HCT116 (cell line): ENCODE measurements at regions not wholly inside any gene's neighbourhood (a gene's known extent, or its start where the extent isn't known, plus 50 kb on each side); places are given as distances from the start of the nearest gene placed in this dataset.

Source experiments
- ATAC-seq: fragments of 200-7000 bp; cut with Tn5 transposase; 2 replicates; pipeline ENCODE4 v1.9.1; 2020; ENCODE audit warnings: mild to moderate bottlenecking, moderate library complexity
- BruUV-seq: library from RNA; stranded (reverse); fragments of 400-500 nt; replicated peaks from 2 replicates; lab custom pipeline; 2021; lab: Mats Ljungman, UMichigan
- CTCF ChIA-PET: fragments of 300-600 bp; sonication (Branson Sonifier 250); formaldehyde crosslinking; loops from one replicate; lab custom pipeline; 2021; ENCODE audit warnings: antibody characterized with exemption; lab: Charles Lee
- POLR2A ChIA-PET: fragments of 300-600, 350-600 bp; sonication (Branson Sonifier 250); formaldehyde crosslinking; loops from one replicate; lab custom pipeline; 2021; ENCODE audit warnings: antibody characterized with exemption; lab: Charles Lee
- RAD21 ChIA-PET, 2 experiments: fragments of 300-600 bp; sonication (Branson Sonifier 250); formaldehyde crosslinking; loops; one replicate each; lab custom pipeline; 2023; ENCODE audit warnings: low total read pairs in 2 of 2; ENCODE audit not compliant: uncharacterized antibody in 2 of 2, unreplicated experiment in 2 of 2, low non-redundant PET in 1 of 2; lab: Charles Lee
- DNase-seq: peaks from one replicate; pipeline ENCODE4 v3.0.0-alpha.2; 2010; ENCODE audit warnings: low read depth, low spot score
- H2AFZ ChIP-seq: fragments of 200-600 bp; shearing (Covaris generic), sonication (generic); 2 replicates; pipeline ENCODE4 v1.6.1; 2017; ENCODE audit warnings: low read depth, mixed run types, mixed read lengths, antibody characterized with exemption, low read length; ENCODE audit not compliant: poor library complexity, severe bottlenecking
- H3K27ac ChIP-seq: 2 replicates; pipeline ENCODE4 v1.5.1; 2012; ENCODE audit warnings: low read depth, low read length
- H3K27me3 ChIP-seq: fragments of 200-600 bp; sonication (generic); 2 replicates; pipeline ENCODE4 v1.6.1; 2016; ENCODE audit warnings: mixed run types, low read length, mixed read lengths; ENCODE audit not compliant: insufficient read depth
- H3K36me3 ChIP-seq, 2 experiments: fragments of 200-500 bp in 1 of 2; fragments of 200-600 bp in 1 of 2; sonication (Bioruptor generic) in 1 of 2; sonication (generic) in 1 of 2; 2 replicates each; pipeline versions ENCODE4 v1.5.1 to v1.6.1; 2014 to 2016; ENCODE audit warnings: low read length in 2 of 2, inconsistent platforms in 1 of 2, mixed read lengths in 1 of 2, mixed run types in 1 of 2; ENCODE audit not compliant: insufficient read depth in 2 of 2, control insufficient read depth in 1 of 2
- H3K4me1 ChIP-seq, 2 experiments: fragments of 200-600 bp in 1 of 2; sonication (generic) in 1 of 2; 2 replicates each; pipeline versions ENCODE4 v1.5.1 to v1.6.1; 2012 to 2017; ENCODE audit warnings: low read length in 2 of 2, inconsistent platforms in 1 of 2, mild to moderate bottlenecking in 1 of 2, mixed read lengths in 1 of 2, mixed run types in 1 of 2, moderate library complexity in 1 of 2; ENCODE audit not compliant: insufficient read depth in 2 of 2, control insufficient read depth in 1 of 2
- H3K4me2 ChIP-seq: fragments of 200-600 bp; sonication (generic); 2 replicates; pipeline ENCODE4 v1.6.1; 2017; ENCODE audit warnings: mixed run types, low read length, mixed read lengths
- H3K4me3 ChIP-seq, 2 experiments: fragments of 200-600 bp in 1 of 2; sonication (generic) in 1 of 2; replicated peaks in 1 of 2; 2 replicates each; pipeline ENCODE4 v1.5.1; 2011 to 2016; ENCODE audit warnings: low read length in 2 of 2, control low read depth in 1 of 2, low read depth in 1 of 2, mild to moderate bottlenecking in 1 of 2, mixed read lengths in 1 of 2, mixed run types in 1 of 2
- H3K79me2 ChIP-seq: fragments of 200-600 bp; sonication (generic); 2 replicates; pipeline ENCODE4 v1.6.1; 2017; ENCODE audit warnings: mild to moderate bottlenecking, mixed run types, low read length, moderate library complexity, mixed read lengths; ENCODE audit not compliant: insufficient read depth
- H3K9ac ChIP-seq: fragments of 200-600 bp; sonication (generic); 2 replicates; pipeline ENCODE4 v1.6.1; 2016; ENCODE audit warnings: low read length, mixed read lengths
- H3K9me2 ChIP-seq: fragments of 200-600 bp; sonication (generic), shearing (Covaris generic); 2 replicates; pipeline ENCODE4 v1.6.1; 2017; ENCODE audit warnings: mixed run types, mild to moderate bottlenecking, moderate library complexity; ENCODE audit not compliant: insufficient read depth
- H3K9me3 ChIP-seq, 2 experiments: fragments of 200-500 bp in 1 of 2; fragments of 200-600 bp in 1 of 2; sonication (Bioruptor generic) in 1 of 2; sonication (generic) in 1 of 2; 2 replicates each; pipeline ENCODE4 v1.6.1; 2014 to 2017; ENCODE audit warnings: low read length in 2 of 2, mixed read lengths in 2 of 2, inconsistent platforms in 1 of 2, low read depth in 1 of 2, mild to moderate bottlenecking in 1 of 2, mixed run types in 1 of 2, moderate library complexity in 1 of 2; ENCODE audit not compliant: control insufficient read depth in 1 of 2, insufficient read depth in 1 of 2
- H4K20me1 ChIP-seq: fragments of 200-600 bp; sonication (generic), shearing (Covaris generic); 2 replicates; pipeline ENCODE4 v1.6.1; 2017; ENCODE audit warnings: mixed run types, mild to moderate bottlenecking, moderate library complexity; ENCODE audit not compliant: insufficient read depth
- CBX3 ChIP-seq: IDR thresholded peaks from 2 replicates; pipeline ENCODE4 v1.6.1; 2012; ENCODE audit warnings: low read depth
- EGR1 ChIP-seq: IDR thresholded peaks from 2 replicates; pipeline ENCODE4 v1.6.1; 2012; ENCODE audit warnings: low read depth
- EZH2phosphoT487 ChIP-seq: fragments of 200-600 bp; IDR thresholded peaks from 2 replicates; pipeline ENCODE4 v1.6.1; 2018; ENCODE audit warnings: antibody characterized with exemption, borderline replicate concordance
- FOSL1 ChIP-seq: IDR thresholded peaks from 2 replicates; pipeline ENCODE4 v1.6.1; 2012; ENCODE audit warnings: low read depth
- JUND ChIP-seq: IDR thresholded peaks from 2 replicates; pipeline ENCODE4 v1.6.1; 2012
- POLR2A ChIP-seq: IDR thresholded peaks from 2 replicates; pipeline ENCODE4 v1.7.0; 2011; ENCODE audit warnings: borderline replicate concordance; ENCODE audit not compliant: insufficient read depth, insufficient read length; ENCODE audit errors: extremely low read depth
- RAD21 ChIP-seq: IDR thresholded peaks from 2 replicates; pipeline ENCODE4 v1.6.1; 2012; ENCODE audit warnings: low read depth, mild to moderate bottlenecking
- SIN3A ChIP-seq: IDR thresholded peaks from 2 replicates; pipeline ENCODE4 v1.6.1; 2012; ENCODE audit warnings: low read depth
- SRF ChIP-seq: IDR thresholded peaks from 2 replicates; pipeline ENCODE4 v1.6.1; 2012; ENCODE audit warnings: low read depth
- TCF7L2 ChIP-seq: IDR thresholded peaks from 2 replicates; pipeline ENCODE4 v1.7.0; 2011; ENCODE audit warnings: borderline replicate concordance, inconsistent platforms; ENCODE audit not compliant: insufficient read depth, insufficient read length; ENCODE audit errors: extremely low read depth
- ZFX ChIP-seq: fragments of 450-650 bp; IDR thresholded peaks from 2 replicates; pipeline ENCODE4 v1.6.1; 2017
- intact Hi-C: fragments of 100-400 bp; cut with micrococcal nuclease; formaldehyde crosslinking; loops from 2 replicates; pipeline ENCODE4 v1.10.0; 2022
- TF ChIP-seq, protein P1 (sequence below): IDR thresholded peaks from 2 replicates; pipeline ENCODE4 v1.6.1; 2011; ENCODE audit warnings: mild to moderate bottlenecking, low read length, moderate library complexity; ENCODE audit not compliant: insufficient replicate concordance; ENCODE audit errors: extremely low read depth
- TF ChIP-seq, protein P2 (sequence below), 3 experiments: fragments of 200-600 bp in 1 of 3; sonication (generic) in 1 of 3; IDR thresholded peaks in 2 of 3; conservative IDR thresholded peaks in 1 of 3; 2 replicates each; pipeline ENCODE4 v1.5.1; 2012 to 2017; ENCODE audit warnings: low read depth in 2 of 3, low read length in 2 of 3, antibody characterized with exemption in 1 of 3, borderline replicate concordance in 1 of 3, control low read depth in 1 of 3, mild to moderate bottlenecking in 1 of 3, mixed read lengths in 1 of 3, mixed run types in 1 of 3, moderate library complexity in 1 of 3; ENCODE audit not compliant: insufficient read depth in 1 of 3
- TF ChIP-seq, protein P3 (sequence below): IDR thresholded peaks from 2 replicates; pipeline ENCODE4 v1.6.1; 2012

DNA sequence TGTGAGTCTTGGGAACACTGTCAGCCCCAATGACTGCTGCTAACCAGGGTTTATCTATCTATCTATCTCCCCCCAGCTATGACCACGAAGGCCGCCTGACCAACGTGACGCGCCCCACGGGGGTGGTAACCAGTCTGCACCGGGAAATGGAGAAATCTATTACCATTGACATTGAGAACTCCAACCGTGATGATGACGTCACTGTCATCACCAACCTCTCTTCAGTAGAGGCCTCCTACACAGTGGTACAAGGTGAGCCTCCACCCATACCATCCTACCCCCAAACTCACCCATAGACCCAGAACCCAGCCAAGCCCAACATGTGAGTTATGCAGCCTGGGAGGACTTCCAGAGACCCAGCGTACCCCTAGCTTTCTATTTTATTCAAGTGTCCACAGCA, 65.4 kb upstream of the WWC1 start:
- TF ChIP-seq SRF (no peak), EGR1 (no peak), POLR2A (no peak), CBX3 (no peak), TCF7L2 (no peak), ZFX (no peak), RAD21 (no peak), FOSL1 (no peak), SIN3A (no peak), EZH2phosphoT487 (no peak), JUND (no peak)
- TF ChIP-seq, protein P1, sequence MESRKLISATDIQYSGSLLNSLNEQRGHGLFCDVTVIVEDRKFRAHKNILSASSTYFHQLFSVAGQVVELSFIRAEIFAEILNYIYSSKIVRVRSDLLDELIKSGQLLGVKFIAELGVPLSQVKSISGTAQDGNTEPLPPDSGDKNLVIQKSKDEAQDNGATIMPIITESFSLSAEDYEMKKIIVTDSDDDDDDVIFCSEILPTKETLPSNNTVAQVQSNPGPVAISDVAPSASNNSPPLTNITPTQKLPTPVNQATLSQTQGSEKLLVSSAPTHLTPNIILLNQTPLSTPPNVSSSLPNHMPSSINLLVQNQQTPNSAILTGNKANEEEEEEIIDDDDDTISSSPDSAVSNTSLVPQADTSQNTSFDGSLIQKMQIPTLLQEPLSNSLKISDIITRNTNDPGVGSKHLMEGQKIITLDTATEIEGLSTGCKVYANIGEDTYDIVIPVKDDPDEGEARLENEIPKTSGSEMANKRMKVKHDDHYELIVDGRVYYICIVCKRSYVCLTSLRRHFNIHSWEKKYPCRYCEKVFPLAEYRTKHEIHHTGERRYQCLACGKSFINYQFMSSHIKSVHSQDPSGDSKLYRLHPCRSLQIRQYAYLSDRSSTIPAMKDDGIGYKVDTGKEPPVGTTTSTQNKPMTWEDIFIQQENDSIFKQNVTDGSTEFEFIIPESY = no peak
- TF ChIP-seq, protein P2, sequence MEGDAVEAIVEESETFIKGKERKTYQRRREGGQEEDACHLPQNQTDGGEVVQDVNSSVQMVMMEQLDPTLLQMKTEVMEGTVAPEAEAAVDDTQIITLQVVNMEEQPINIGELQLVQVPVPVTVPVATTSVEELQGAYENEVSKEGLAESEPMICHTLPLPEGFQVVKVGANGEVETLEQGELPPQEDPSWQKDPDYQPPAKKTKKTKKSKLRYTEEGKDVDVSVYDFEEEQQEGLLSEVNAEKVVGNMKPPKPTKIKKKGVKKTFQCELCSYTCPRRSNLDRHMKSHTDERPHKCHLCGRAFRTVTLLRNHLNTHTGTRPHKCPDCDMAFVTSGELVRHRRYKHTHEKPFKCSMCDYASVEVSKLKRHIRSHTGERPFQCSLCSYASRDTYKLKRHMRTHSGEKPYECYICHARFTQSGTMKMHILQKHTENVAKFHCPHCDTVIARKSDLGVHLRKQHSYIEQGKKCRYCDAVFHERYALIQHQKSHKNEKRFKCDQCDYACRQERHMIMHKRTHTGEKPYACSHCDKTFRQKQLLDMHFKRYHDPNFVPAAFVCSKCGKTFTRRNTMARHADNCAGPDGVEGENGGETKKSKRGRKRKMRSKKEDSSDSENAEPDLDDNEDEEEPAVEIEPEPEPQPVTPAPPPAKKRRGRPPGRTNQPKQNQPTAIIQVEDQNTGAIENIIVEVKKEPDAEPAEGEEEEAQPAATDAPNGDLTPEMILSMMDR (IDR thresholded peaks at IDR 0.05 in 2 of 3, conservative IDR thresholded peaks at IDR 0.05 in 1 of 3; ENCODE audit: borderline replicate concordance in 1 of 3, insufficient read depth in 1 of 3, low read depth in 2 of 3, low read length in 2 of 3) = no peak
- TF ChIP-seq, protein P3, sequence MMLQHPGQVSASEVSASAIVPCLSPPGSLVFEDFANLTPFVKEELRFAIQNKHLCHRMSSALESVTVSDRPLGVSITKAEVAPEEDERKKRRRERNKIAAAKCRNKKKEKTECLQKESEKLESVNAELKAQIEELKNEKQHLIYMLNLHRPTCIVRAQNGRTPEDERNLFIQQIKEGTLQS = no peak
- ChIA-PET CTCF (no interaction called here), RAD21 (no interaction called here), POLR2A (no interaction called here)
- Histone ChIP-seq H3K4me3 (no peak overlapping the region), H3K79me2 (no peaks in the 10 kb centered on the region), H3K9ac (no peak overlapping the region), H3K4me1 (no peaks in the 10 kb centered on the region), H3K27ac (no peak overlapping the region), H3K4me2 (no peak overlapping the region), H3K27me3 (peaks cover 21% of the 10 kb centered on the region; the same call in 1 of the 2 replicates), H3K9me2 (no peaks in the 10 kb centered on the region), H2AFZ (no peak overlapping the region), H4K20me1 (no peaks in the 10 kb centered on the region), H3K36me3 (no peaks in the 10 kb centered on the region), H3K9me3 (no peaks in the 10 kb centered on the region)
- DNase-seq (no peak), ATAC-seq (no peak)
- BruUV-seq = no TSS peak
- intact Hi-C loops = no loop called here
